Astrocyte of the spinal cord (primary cell): ENCODE measurements at regions not wholly inside any gene's neighbourhood (a gene's known extent, or its start where the extent isn't known, plus 50 kb on each side); places are given as distances from the start of the nearest gene placed in this dataset.

Source experiments
- DNase-seq: peaks from one replicate; pipeline ENCODE4 v3.0.0; 2011; ENCODE audit warnings: low read depth, low spot score
- H3K4me3 ChIP-seq: 2 replicates; pipeline ENCODE4 v1.5.1; 2011; ENCODE audit warnings: low read depth, mild to moderate bottlenecking, low read length, moderate library complexity
- CTCF ChIP-seq: IDR thresholded peaks from 2 replicates; pipeline ENCODE4 v1.5.1; 2012; ENCODE audit warnings: low read depth, mild to moderate bottlenecking, low read length, inconsistent platforms
- in situ Hi-C: cut with HindIII; loops from 2 replicates; pipeline ENCODE4 v1.10.0; 2017; ENCODE audit warnings: low sequenced_read_pairs

DNA sequence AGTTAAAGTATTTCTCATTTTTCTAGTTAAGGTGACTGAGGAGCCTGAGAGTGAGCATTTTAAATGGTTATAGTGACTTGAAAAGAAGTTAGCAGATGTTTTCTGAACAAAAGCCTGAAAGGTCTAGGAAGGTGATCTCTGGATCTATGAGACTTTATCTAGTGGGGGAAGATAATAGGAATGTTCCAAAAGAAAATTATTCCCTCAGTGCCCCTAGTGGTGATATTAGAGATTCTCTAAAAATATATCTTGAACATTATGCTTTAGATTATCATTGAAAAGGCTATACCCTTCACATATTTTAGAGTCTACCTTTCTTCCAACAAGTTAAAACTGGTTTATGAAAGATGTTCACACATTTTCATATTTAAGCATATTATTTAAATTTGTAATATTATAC lies 69.0 kb upstream of the SPANXN1 start:
- no peak overlapping the region for H3K4me3 ChIP-seq
- DNase-seq, result no peak
- in situ Hi-C loops, result no loop called here
- peak; percentile 9 for TF ChIP-seq CTCF

GRCh38 chrX:145190801-145191389 lies 56.4 kb upstream of the SPANXN1 start:
- peak; percentile 17 for TF ChIP-seq CTCF
- H3K4me3 ChIP-seq, result no peak overlapping the region
- no peak for DNase-seq
- in situ Hi-C loops, result no loop called here
